ENCODE measurements at regions not wholly inside any gene's neighbourhood (a gene's known extent, or its start where the extent isn't known, plus 50 kb on each side); places are given as distances from the start of the nearest gene placed in this dataset.

DNA sequence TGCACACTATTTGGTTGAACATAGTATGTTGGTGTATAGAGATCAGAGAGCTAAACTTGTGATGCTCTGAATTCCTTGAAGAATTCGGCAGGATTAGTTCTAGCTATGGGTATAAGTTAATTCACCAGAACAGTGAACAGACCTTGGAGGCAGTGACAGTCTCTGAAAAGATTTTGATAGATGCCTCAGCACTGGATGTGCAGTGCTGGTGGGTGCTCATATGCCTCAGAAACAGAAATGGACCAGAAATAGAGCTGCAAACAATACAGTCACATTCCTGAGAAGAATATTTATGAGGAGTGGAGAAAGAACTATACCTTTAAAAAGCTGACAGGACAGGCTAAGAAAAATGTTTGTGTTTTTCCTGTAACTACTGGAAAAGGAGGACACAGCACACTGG lies 747.7 kb downstream of the KCTD16 start:
- BruUV-seq (replicated peaks) = no TSS peak
- ATAC-seq = no peak
- intact Hi-C loops (cut with micrococcal nuclease; ENCODE audit: unreplicated experiment) = no loop called here
- Histone ChIP-seq H3K27me3 (ENCODE audit: control insufficient read depth in 1 of 2, insufficient read depth in 2 of 2, low read length in 2 of 2) (no peaks in the 10 kb centered on the region), H3K9me3 (ENCODE audit: low read length) (peaks cover 12% of the 10 kb centered on the region), H3K36me3 (replicated peaks in 1 of 2; ENCODE audit: control insufficient read depth in 1 of 2, insufficient read depth in 2 of 2, low read length in 2 of 2) (no peaks in the 10 kb centered on the region), H4K20me1 (ENCODE audit: insufficient read depth, low read length) (no peaks in the 10 kb centered on the region), H3K4me3 (replicated peaks in 1 of 3; ENCODE audit: insufficient read depth in 1 of 3, low read depth in 2 of 3, low read length in 3 of 3) (no peak overlapping the region), H3K9ac (ENCODE audit: insufficient read depth, low read depth, low read length) (no peak overlapping the region), H3K4me2 (ENCODE audit: low read depth, low read length) (no peak overlapping the region), H2AFZ (ENCODE audit: low read length) (no peak overlapping the region), H3K27ac (ENCODE audit: extremely low read length, insufficient read depth, low read length) (no peak overlapping the region), H3K4me1 (ENCODE audit: insufficient read depth, low read length) (no peaks in the 10 kb centered on the region), H3K79me2 (ENCODE audit: insufficient read depth, low read length) (no peaks in the 10 kb centered on the region)
- no peak for TF ChIP-seq TOE1 (CRISPR knock-in tag; IDR thresholded peaks at IDR 0.05)
- no peak for TF ChIP-seq POLR2AphosphoS2 (IDR thresholded peaks at IDR 0.05; ENCODE audit: low read depth, low read length)
- no peak for TF ChIP-seq USF2 (IDR thresholded peaks at IDR 0.05; ENCODE audit: low read depth, low read length)
- no peak for TF ChIP-seq USF2 (CRISPR knock-in tag; IDR thresholded peaks at IDR 0.05; ENCODE audit: borderline replicate concordance)
- TF ChIP-seq PCBP1 (IDR thresholded peaks at IDR 0.05; ENCODE audit: borderline replicate concordance, low read depth, low read length) = no peak
- TF ChIP-seq IRF9 (CRISPR knock-in tag; IDR thresholded peaks at IDR 0.05; ENCODE audit: borderline replicate concordance) = no peak
- no peak for FAIRE-seq
- in situ Hi-C loops (cut with HindIII; ENCODE audit: extremely low pct_ligation_motif_present, low pct_unique_long_range_greater_than_20kb) = no loop called here
- CTCF ChIA-PET (ENCODE audit: low intra/inter-chr PET ratio, low total read pairs) = no interaction called here
- 0% methylated on average over 1 of the region's 1 CpG for WGBS (ENCODE audit: low lambda C conversion rate)
- POLR2A ChIA-PET = no interaction called here
- DNase-seq (ENCODE audit: low spot score) = no peak

DNA sequence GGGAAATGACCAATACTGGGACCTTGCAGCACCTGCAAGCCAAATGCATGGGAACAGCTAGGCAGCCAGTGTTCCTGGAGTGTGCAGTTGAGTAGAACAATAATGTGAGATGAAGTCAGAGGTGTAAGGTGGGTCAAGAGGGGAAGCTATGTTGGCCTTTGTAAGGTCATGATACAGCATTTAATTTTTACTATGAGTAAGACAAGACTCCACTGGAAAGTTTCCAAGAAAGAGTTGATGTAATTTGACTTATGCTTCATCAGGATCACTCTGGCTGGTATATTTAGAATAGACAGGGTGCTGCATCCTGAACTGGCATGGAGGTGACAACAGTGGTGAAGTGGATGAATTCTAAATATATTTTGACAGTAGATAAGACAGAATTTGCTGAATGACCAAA lies 744.8 kb downstream of the KCTD16 start:
- POLR2A ChIA-PET = no interaction called here
- BruUV-seq (replicated peaks) = no TSS peak
- H3K36me3 ChIP-seq (replicated peaks in 1 of 2; ENCODE audit: control insufficient read depth in 1 of 2, insufficient read depth in 2 of 2, low read length in 2 of 2) = no peaks in the 10 kb centered on the region
- CTCF ChIA-PET (ENCODE audit: low intra/inter-chr PET ratio, low total read pairs) = no interaction called here
- H3K4me3 ChIP-seq (replicated peaks in 1 of 3; ENCODE audit: insufficient read depth in 1 of 3, low read depth in 2 of 3, low read length in 3 of 3) = no peak overlapping the region
- no peaks in the 10 kb centered on the region for H3K4me1 ChIP-seq (ENCODE audit: insufficient read depth, low read length)
- ATAC-seq = no peak
- no peak overlapping the region for H3K9ac ChIP-seq (ENCODE audit: insufficient read depth, low read depth, low read length)
- no peak overlapping the region for H2AFZ ChIP-seq (ENCODE audit: low read length)
- peaks cover 4% of the 10 kb centered on the region; the same call in 1 of the 2 replicates for H3K9me3 ChIP-seq (ENCODE audit: low read length)
- no peak overlapping the region for H3K4me2 ChIP-seq (ENCODE audit: low read depth, low read length)
- intact Hi-C loops (cut with micrococcal nuclease; ENCODE audit: unreplicated experiment) = no loop called here
- no peak for FAIRE-seq
- no peak overlapping the region for H3K27ac ChIP-seq (ENCODE audit: extremely low read length, insufficient read depth, low read length)
- no peaks in the 10 kb centered on the region for H4K20me1 ChIP-seq (ENCODE audit: insufficient read depth, low read length)
- no peak for DNase-seq (ENCODE audit: low spot score)
- no peaks in the 10 kb centered on the region for H3K79me2 ChIP-seq (ENCODE audit: insufficient read depth, low read length)
- TF ChIP-seq ATF7 (IDR thresholded peaks at IDR 0.05) = no peak
- no peak for TF ChIP-seq ATF7 (CRISPR knock-in tag; IDR thresholded peaks at IDR 0.05)
- TF ChIP-seq MAFK (conservative IDR thresholded peaks at IDR 0.05 in 1 of 2, IDR thresholded peaks at IDR 0.05 in 1 of 2; ENCODE audit: low read length in 2 of 2) = 0 out of 4 replicates have a peak, but pooled peaks of 1 of the 2 experiments have one; percentile 11
- TF ChIP-seq, protein P1, sequence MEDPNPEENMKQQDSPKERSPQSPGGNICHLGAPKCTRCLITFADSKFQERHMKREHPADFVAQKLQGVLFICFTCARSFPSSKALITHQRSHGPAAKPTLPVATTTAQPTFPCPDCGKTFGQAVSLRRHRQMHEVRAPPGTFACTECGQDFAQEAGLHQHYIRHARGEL (CRISPR knock-in tag; IDR thresholded peaks at IDR 0.05) = no peak
- in situ Hi-C loops (cut with HindIII; ENCODE audit: extremely low pct_ligation_motif_present, low pct_unique_long_range_greater_than_20kb) = no loop called here
- H3K27me3 ChIP-seq (ENCODE audit: control insufficient read depth in 1 of 2, insufficient read depth in 2 of 2, low read length in 2 of 2) = no peaks in the 10 kb centered on the region

Data from HepG2 (cell line).